Ishikawa (cell line): ENCODE measurements at regions not wholly inside any gene's neighbourhood (a gene's known extent, or its start where the extent isn't known, plus 50 kb on each side); places are given as distances from the start of the nearest gene placed in this dataset.

Experiments
- CEBPB ChIP-seq: IDR thresholded peaks from 2 replicates; pipeline ENCODE4 v1.6.1; 2012
- CREB1 ChIP-seq: IDR thresholded peaks from 2 replicates; pipeline ENCODE4 v1.6.1; 2012; ENCODE audit warnings: low read depth
- EGR1 ChIP-seq: IDR thresholded peaks from 2 replicates; pipeline ENCODE4 v1.6.1; 2012
- EP300 ChIP-seq: IDR thresholded peaks from 2 replicates; pipeline ENCODE4 v1.6.1; 2012; ENCODE audit warnings: borderline replicate concordance
- FOXM1 ChIP-seq: IDR thresholded peaks from 2 replicates; pipeline ENCODE4 v1.6.1; 2012; ENCODE audit warnings: low read depth, borderline replicate concordance
- NFIC ChIP-seq: IDR thresholded peaks from 2 replicates; pipeline ENCODE4 v1.6.1; 2012
- RAD21 ChIP-seq: IDR thresholded peaks from 2 replicates; pipeline ENCODE4 v1.6.1; 2012; ENCODE audit warnings: low read depth
- TAF1 ChIP-seq: IDR thresholded peaks from 2 replicates; pipeline ENCODE4 v1.6.1; 2012; ENCODE audit warnings: low read depth, mild to moderate bottlenecking
- TCF12 ChIP-seq: IDR thresholded peaks from 2 replicates; pipeline ENCODE4 v1.6.1; 2012; ENCODE audit warnings: low read depth
- TEAD4 ChIP-seq: IDR thresholded peaks from 2 replicates; pipeline ENCODE4 v1.6.1; 2012
- YY1 ChIP-seq: IDR thresholded peaks from 2 replicates; pipeline ENCODE4 v1.6.1; 2012; ENCODE audit warnings: low read depth
- ZBTB7A ChIP-seq: IDR thresholded peaks from 2 replicates; pipeline ENCODE4 v1.6.1; 2012; ENCODE audit warnings: low read depth
- TF ChIP-seq, protein P1 (sequence below): IDR thresholded peaks from 2 replicates; pipeline ENCODE4 v1.6.1; 2012
- TF ChIP-seq, protein P2 (sequence below): IDR thresholded peaks from 2 replicates; pipeline ENCODE4 v1.6.1; 2012; ENCODE audit warnings: low read depth, mild to moderate bottlenecking
- TF ChIP-seq, protein P3 (sequence below): IDR thresholded peaks from 2 replicates; pipeline ENCODE4 v1.6.1; 2012

DNA sequence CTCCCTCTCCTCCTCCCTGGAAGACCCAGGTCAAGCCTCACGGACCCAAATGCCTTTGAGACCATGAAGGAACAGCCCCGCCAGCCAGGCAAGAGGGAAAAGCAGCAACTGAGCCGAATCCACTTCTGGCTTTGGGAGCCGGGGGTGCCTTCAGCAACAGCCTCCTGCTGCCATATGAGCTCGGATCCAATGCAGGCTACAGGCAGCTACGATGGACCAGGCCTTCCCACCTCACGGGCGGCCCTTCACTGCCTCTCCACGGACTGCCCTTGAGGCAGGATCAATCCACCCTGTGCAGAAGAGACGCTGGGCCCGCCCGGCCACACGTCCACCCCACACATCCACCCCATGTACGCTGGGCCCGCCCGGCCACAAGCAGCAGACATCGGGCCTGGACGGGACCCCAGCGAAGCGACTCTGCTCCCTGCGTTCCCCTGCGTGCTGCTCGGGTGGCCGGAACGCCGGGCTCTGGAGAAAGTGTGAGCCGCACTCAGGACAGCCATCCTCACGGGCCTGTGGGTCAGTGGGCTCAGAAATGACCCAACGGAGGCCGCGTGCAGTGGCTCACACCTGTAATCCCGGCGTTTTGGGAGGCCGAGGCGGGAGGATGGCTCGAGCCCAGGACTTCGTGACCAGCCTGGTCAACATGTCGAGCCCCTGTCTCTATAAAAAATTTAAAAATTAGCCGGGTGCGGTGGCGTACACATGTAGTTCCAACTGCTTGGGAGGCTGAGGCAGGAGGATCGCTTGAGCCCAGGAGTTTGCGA is 82.0 kb downstream of the FOXL3 start:
- TF ChIP-seq TEAD4 (no peak), YY1 (no peak), TAF1 (no peak), NFIC (no peak), TCF12 (no peak), EP300 (no peak), ZBTB7A (no peak), EGR1 (no peak), RAD21 (no peak), FOXM1 (no peak), CREB1 (no peak), CEBPB (no peak)
- TF ChIP-seq, protein P1, sequence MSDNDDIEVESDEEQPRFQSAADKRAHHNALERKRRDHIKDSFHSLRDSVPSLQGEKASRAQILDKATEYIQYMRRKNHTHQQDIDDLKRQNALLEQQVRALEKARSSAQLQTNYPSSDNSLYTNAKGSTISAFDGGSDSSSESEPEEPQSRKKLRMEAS, result no peak
- TF ChIP-seq, protein P2, sequence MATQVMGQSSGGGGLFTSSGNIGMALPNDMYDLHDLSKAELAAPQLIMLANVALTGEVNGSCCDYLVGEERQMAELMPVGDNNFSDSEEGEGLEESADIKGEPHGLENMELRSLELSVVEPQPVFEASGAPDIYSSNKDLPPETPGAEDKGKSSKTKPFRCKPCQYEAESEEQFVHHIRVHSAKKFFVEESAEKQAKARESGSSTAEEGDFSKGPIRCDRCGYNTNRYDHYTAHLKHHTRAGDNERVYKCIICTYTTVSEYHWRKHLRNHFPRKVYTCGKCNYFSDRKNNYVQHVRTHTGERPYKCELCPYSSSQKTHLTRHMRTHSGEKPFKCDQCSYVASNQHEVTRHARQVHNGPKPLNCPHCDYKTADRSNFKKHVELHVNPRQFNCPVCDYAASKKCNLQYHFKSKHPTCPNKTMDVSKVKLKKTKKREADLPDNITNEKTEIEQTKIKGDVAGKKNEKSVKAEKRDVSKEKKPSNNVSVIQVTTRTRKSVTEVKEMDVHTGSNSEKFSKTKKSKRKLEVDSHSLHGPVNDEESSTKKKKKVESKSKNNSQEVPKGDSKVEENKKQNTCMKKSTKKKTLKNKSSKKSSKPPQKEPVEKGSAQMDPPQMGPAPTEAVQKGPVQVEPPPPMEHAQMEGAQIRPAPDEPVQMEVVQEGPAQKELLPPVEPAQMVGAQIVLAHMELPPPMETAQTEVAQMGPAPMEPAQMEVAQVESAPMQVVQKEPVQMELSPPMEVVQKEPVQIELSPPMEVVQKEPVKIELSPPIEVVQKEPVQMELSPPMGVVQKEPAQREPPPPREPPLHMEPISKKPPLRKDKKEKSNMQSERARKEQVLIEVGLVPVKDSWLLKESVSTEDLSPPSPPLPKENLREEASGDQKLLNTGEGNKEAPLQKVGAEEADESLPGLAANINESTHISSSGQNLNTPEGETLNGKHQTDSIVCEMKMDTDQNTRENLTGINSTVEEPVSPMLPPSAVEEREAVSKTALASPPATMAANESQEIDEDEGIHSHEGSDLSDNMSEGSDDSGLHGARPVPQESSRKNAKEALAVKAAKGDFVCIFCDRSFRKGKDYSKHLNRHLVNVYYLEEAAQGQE, result no peak
- TF ChIP-seq, protein P3, sequence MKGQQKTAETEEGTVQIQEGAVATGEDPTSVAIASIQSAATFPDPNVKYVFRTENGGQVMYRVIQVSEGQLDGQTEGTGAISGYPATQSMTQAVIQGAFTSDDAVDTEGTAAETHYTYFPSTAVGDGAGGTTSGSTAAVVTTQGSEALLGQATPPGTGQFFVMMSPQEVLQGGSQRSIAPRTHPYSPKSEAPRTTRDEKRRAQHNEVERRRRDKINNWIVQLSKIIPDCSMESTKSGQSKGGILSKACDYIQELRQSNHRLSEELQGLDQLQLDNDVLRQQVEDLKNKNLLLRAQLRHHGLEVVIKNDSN, result no peak

DNA sequence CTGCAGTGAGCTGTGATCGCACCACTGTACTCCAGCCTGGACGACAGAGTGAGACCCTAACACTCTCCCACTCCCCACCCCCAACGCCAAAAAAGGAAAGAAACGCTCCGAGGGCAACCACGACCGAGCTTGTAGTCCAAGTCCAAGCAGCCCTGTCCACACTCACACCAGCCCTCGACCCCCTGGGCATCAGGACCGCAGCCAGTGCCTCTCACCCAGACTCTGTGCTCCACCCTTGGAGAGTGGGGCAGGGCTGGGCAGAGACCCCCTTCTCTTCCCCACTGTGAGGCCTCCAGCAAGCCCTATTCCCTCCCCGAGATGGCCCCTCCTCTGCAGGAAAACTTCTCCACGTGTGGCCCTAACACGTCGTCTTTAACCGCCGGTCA is 82.6 kb downstream of the FOXL3 start:
- TF ChIP-seq FOXM1, result no peak
- no peak for TF ChIP-seq CREB1
- no peak for TF ChIP-seq YY1
- TF ChIP-seq EGR1, result no peak
- TF ChIP-seq, protein P3, result no peak
- TF ChIP-seq, protein P2, result no peak
- no peak for TF ChIP-seq TEAD4
- TF ChIP-seq CEBPB, result no peak
- no peak for TF ChIP-seq TCF12
- no peak for TF ChIP-seq EP300
- TF ChIP-seq, protein P1, result no peak
- TF ChIP-seq ZBTB7A, result no peak
- no peak for TF ChIP-seq NFIC

DNA sequence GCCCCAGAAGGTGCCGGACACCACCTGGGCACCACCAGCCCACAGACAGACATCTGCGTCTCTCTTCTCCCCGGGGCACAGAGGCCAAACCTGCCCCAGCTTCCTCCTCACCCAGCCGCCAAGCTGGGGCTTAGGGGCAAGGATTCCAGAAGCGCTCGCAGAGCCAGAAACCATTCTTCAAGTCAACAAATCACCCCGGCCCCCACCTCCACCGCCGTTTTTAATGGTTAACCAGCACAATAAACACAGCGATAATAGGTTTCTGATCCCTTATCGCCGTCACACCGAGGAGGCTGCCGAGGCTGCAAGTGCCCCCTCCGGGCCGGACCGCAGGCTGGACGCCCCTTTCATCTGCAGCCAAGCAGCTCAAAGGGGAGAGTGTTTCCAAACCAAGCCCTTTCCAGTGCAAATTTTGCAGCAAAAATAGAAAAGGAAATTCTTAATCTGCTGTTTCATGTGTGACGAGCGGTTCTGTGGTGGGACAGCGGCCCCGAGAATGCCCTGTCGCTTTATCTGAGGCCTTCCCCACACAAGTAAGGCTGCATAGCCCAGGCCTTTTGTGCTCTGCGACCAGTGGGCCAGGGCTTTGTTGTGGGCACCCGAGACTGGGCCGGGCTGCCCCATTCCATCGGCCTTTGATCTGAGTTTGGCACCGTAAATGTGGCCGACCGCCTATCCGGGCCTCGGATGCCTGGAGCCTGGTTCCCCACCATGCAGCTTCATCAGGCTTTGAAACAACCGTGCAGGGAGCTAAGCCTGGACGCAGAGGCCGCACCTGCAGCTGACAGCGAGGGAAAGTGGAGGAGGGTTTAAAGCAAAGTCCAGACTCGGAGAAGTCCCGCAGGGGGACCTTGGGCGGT is 83.2 kb downstream of the FOXL3 start:
- TF ChIP-seq FOXM1 (no peak), EGR1 (no peak), NFIC (no peak), ZBTB7A (no peak), TAF1 (no peak), TEAD4 (no peak), RAD21 (no peak), CREB1 (no peak), EP300 (no peak), CEBPB (no peak), TCF12 (no peak), YY1 (no peak)
- TF ChIP-seq, protein P3, result no peak
- TF ChIP-seq, protein P1, result no peak
- TF ChIP-seq, protein P2, result no peak
